PC-9 (cell line): ENCODE measurements at regions not wholly inside any gene's neighbourhood (a gene's known extent, or its start where the extent isn't known, plus 50 kb on each side); places are given as distances from the start of the nearest gene placed in this dataset.

Experiments
- BruUV-seq: library from RNA; stranded (reverse); fragments of 400-500 nt; replicated peaks from 2 replicates; lab custom pipeline; 2021; lab: Mats Ljungman, UMichigan
- CTCF ChIA-PET: fragments of 300-600 bp; sonication (Branson Sonifier 250); formaldehyde crosslinking; loops from one replicate; lab custom pipeline; 2022; ENCODE audit warnings: antibody characterized with exemption; lab: Charles Lee
- POLR2A ChIA-PET: fragments of 300-600 bp; sonication (Branson Sonifier 250); formaldehyde crosslinking; loops from one replicate; lab custom pipeline; 2022; ENCODE audit warnings: antibody characterized with exemption; ENCODE audit not compliant: unreplicated experiment; lab: Charles Lee
- DNase-seq, 2 experiments: peaks; one replicate each; pipeline versions ENCODE4 v3.0.0 to v3.0.0-alpha.2; 2015 to 2022; ENCODE audit warnings: mixed read lengths in 1 of 2
- H2AFZ ChIP-seq: fragments of 200-600 bp; sonication (generic); 2 replicates; pipeline ENCODE4 v1.8.1; 2017; ENCODE audit warnings: antibody characterized with exemption
- H3F3A ChIP-seq: fragments of 200-600 bp; sonication (generic); 2 replicates; pipeline ENCODE4 v1.8.1; 2017; ENCODE audit warnings: antibody characterized with exemption, mild to moderate bottlenecking, low read depth; ENCODE audit not compliant: insufficient read depth
- H3K27ac ChIP-seq: fragments of 200-600 bp; sonication (generic); 2 replicates; pipeline ENCODE4 v1.6.1; 2016; ENCODE audit warnings: mixed run types
- H3K27me3 ChIP-seq: fragments of 200-600 bp; sonication (generic); 2 replicates; pipeline ENCODE4 v1.6.1; 2016; ENCODE audit warnings: low read depth, mixed run types; ENCODE audit not compliant: insufficient read depth
- H3K36me3 ChIP-seq: fragments of 200-600 bp; sonication (generic); 2 replicates; pipeline ENCODE4 v1.6.1; 2016; ENCODE audit warnings: low read depth, mixed run types
- H3K4me1 ChIP-seq: fragments of 200-600 bp; sonication (generic); replicated peaks from 2 replicates; pipeline ENCODE4 v1.6.1; 2016; ENCODE audit warnings: mixed run types; ENCODE audit not compliant: insufficient read depth
- H3K4me2 ChIP-seq: fragments of 200-600 bp; sonication (generic); 2 replicates; pipeline ENCODE4 v1.6.1; 2017; ENCODE audit warnings: mixed run types
- H3K4me3 ChIP-seq: fragments of 200-600 bp; sonication (generic); 2 replicates; pipeline ENCODE4 v1.6.1; 2016; ENCODE audit warnings: mixed run types
- H3K79me2 ChIP-seq: fragments of 200-600 bp; sonication (generic); 2 replicates; pipeline ENCODE4 v1.6.1; 2017; ENCODE audit warnings: low read depth, mixed run types
- H3K9me2 ChIP-seq: fragments of 200-600 bp; sonication (generic); 2 replicates; pipeline ENCODE4 v1.8.1; 2017; ENCODE audit warnings: mild to moderate bottlenecking; ENCODE audit not compliant: insufficient read depth
- H3K9me3 ChIP-seq: fragments of 200-600 bp; sonication (generic); 2 replicates; pipeline ENCODE4 v1.8.1; 2016; ENCODE audit warnings: low read depth; ENCODE audit not compliant: insufficient read depth
- H4K20me1 ChIP-seq: fragments of 200-600 bp; sonication (generic); 2 replicates; pipeline ENCODE4 v1.8.1; 2017; ENCODE audit not compliant: insufficient read depth
- EZH2 ChIP-seq: fragments of 200-600 bp; sonication (generic); IDR thresholded peaks from 2 replicates; pipeline ENCODE4 v1.8.0; 2017; ENCODE audit warnings: antibody characterized with exemption, low read depth
- intact Hi-C: fragments of 100-400 bp; cut with micrococcal nuclease; formaldehyde crosslinking; loops from one replicate; pipeline ENCODE4 v1.10.0; 2022; ENCODE audit not compliant: unreplicated experiment
- TF ChIP-seq, protein P1 (sequence below): fragments of 200-600 bp; sonication (generic); conservative IDR thresholded peaks from 2 replicates; pipeline ENCODE4 v1.6.1; 2017; ENCODE audit warnings: mixed run types, antibody characterized with exemption, mild to moderate bottlenecking, moderate library complexity

DNA sequence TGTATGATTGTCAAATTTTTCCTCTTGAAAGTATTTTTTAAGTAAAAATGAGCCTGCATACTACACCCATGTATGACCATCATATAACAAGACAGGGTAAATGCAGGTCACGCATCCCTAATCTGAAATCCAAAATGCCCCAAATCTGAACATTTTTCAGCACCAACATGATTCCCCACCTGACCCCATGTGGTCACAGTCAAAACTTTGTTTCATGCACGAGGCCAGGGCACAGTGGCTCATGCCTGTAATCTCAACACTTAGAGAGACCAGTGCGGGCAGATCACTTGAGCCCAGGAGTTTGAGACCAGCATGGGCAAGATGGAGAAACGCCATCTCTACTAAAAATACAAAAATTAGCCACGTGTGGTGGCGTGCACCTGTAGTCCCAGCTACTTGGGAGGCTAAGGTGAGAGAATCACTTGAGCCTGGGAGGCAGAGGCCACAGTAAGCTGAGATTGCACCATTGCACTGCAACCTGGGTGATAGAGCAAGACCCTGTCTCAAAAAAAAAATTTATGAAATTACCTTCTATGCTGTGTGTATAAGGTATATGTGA, 63.7 kb upstream of the NPAS1 start:
- no TSS peak for BruUV-seq
- Histone ChIP-seq H3K9me2 (no peaks in the 10 kb centered on the region), H3F3A (peaks cover 20% of the 10 kb centered on the region), H3K27me3 (no peaks in the 10 kb centered on the region), H3K4me3 (no peak overlapping the region), H4K20me1 (peaks cover 7% of the 10 kb centered on the region), H3K9me3 (no peaks in the 10 kb centered on the region), H3K4me2 (peak overlapping the region; percentile 37), H3K79me2 (peaks cover 52% of the 10 kb centered on the region), H2AFZ (no peak overlapping the region), H3K4me1 (peaks cover 26% of the 10 kb centered on the region), H3K36me3 (peaks cover 6% of the 10 kb centered on the region; the same call in 1 of the 2 replicates), H3K27ac (peak overlapping the region; percentile 37)
- no peak for DNase-seq
- intact Hi-C loops, result no loop called here
- ChIA-PET POLR2A (interaction anchor here (0.6 kb wide), 1 partner anchor 1985 kb away, joined by 3 read pairs; no protein-coding TSS in a partner anchor), CTCF (interaction anchor here (0.6 kb wide), 1 partner anchor 90 kb away, joined by 3 read pairs; no protein-coding TSS in a partner anchor)
- TF ChIP-seq, protein P1, sequence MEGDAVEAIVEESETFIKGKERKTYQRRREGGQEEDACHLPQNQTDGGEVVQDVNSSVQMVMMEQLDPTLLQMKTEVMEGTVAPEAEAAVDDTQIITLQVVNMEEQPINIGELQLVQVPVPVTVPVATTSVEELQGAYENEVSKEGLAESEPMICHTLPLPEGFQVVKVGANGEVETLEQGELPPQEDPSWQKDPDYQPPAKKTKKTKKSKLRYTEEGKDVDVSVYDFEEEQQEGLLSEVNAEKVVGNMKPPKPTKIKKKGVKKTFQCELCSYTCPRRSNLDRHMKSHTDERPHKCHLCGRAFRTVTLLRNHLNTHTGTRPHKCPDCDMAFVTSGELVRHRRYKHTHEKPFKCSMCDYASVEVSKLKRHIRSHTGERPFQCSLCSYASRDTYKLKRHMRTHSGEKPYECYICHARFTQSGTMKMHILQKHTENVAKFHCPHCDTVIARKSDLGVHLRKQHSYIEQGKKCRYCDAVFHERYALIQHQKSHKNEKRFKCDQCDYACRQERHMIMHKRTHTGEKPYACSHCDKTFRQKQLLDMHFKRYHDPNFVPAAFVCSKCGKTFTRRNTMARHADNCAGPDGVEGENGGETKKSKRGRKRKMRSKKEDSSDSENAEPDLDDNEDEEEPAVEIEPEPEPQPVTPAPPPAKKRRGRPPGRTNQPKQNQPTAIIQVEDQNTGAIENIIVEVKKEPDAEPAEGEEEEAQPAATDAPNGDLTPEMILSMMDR, result no peak
- no peak for TF ChIP-seq EZH2

DNA sequence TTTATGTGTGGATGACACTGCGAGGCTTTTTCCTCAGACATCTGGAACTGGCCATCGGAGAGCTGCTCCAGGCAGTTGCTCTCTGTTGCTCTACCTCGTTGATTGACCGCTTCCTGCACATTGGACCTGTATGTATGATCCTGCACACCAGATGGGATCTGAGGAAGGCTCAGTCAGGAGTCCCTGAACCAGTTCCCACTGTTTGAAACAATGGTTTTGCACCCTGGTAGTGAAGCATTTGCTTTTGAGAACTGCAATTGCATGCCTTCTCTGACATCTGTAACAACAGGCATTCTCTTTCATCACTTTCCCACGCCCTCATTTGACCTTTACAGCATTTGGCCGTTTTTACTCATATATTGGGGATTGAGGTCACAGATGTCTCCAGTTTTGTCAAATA, 61.1 kb upstream of the NPAS1 start:
- Histone ChIP-seq H3K79me2 (peaks cover 48% of the 10 kb centered on the region), H2AFZ (no peak overlapping the region), H3K9me3 (no peaks in the 10 kb centered on the region), H3K4me3 (no peak overlapping the region), H3K27me3 (no peaks in the 10 kb centered on the region), H4K20me1 (no peaks in the 10 kb centered on the region; the same call in 1 of the 2 replicates), H3K4me2 (no peak overlapping the region), H3K36me3 (no peaks in the 10 kb centered on the region), H3K27ac (no peak overlapping the region), H3F3A (peaks cover 26% of the 10 kb centered on the region), H3K4me1 (peaks cover 15% of the 10 kb centered on the region), H3K9me2 (no peaks in the 10 kb centered on the region)
- intact Hi-C loops, result no loop called here
- CTCF ChIA-PET, result no interaction called here
- TF ChIP-seq, protein P1, result no peak
- TF ChIP-seq EZH2, result no peak
- POLR2A ChIA-PET, result no interaction called here
- no peak for DNase-seq
- no TSS peak for BruUV-seq

DNA sequence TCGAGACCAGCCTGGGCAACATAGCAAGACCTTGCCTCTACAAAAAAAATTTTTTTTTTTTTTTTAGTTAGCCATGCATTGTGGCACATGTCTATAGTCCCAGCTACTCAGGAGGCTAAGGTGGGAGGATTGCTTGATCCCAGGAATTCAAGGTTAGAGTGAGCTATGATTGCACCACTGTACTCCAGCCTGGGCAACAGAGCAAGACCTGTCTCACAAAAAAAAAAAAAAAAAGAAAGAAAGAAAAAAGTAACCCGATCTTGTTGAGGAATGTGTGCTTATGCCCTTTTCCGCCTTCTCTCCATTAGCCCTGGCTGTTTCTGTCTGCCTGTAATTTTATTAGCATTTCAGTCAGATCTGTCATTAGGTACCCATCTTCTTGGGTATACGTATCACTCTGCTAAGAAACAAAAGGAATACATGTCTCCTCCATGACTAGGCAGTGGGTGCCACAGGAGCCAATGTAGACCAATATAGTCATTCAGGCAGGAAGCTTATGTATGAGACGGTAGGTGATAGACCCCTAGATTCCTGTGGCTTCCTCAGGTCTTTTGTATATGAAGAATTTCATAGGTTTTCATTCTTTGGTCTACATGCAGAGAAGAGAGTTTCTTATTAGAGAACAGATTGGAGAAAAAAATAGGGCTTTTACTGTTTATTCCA, 59.6 kb upstream of the NPAS1 start:
- Histone ChIP-seq H3K4me1 (peaks cover 10% of the 10 kb centered on the region), H3K27me3 (no peaks in the 10 kb centered on the region), H3K4me3 (no peak overlapping the region), H3K4me2 (no peak overlapping the region), H3K9me3 (no peaks in the 10 kb centered on the region), H3K36me3 (0 out of 2 replicates have a peak, but pooled peaks cover 6% of the 10 kb centered on the region), H4K20me1 (no peaks in the 10 kb centered on the region; the same call in 1 of the 2 replicates), H3K27ac (no peak overlapping the region), H3K9me2 (no peaks in the 10 kb centered on the region), H3K79me2 (peaks cover 48% of the 10 kb centered on the region), H2AFZ (no peak overlapping the region), H3F3A (peaks cover 24% of the 10 kb centered on the region)
- ChIA-PET CTCF (no interaction called here), POLR2A (no interaction called here)
- BruUV-seq, result no TSS peak
- no peak for DNase-seq
- TF ChIP-seq EZH2, result no peak
- TF ChIP-seq, protein P1, result no peak
- intact Hi-C loops, result no loop called here
